HepG2 (cell line): ENCODE measurements at regions not wholly inside any gene's neighbourhood (a gene's known extent, or its start where the extent isn't known, plus 50 kb on each side); places are given as distances from the start of the nearest gene placed in this dataset.
"Not testable (repeated sequence)": the region's sequence is repeated elsewhere in the genome, so short reads cannot be mapped to it uniquely, and the experiment has no call there.

ENCODE experiments used
- DMAP1 ChIP-seq: IDR thresholded peaks from 2 replicates; pipeline ENCODE4 v1.6.1; 2016
- DNMT1 ChIP-seq: sonication (generic); formaldehyde crosslinking; IDR thresholded peaks from 2 replicates; pipeline ENCODE4 v1.5.1; 2020; ENCODE audit warnings: mild to moderate bottlenecking, missing genetic modification reagents
- HDAC2 ChIP-seq: sonication (generic); formaldehyde crosslinking; IDR thresholded peaks from 2 replicates; pipeline ENCODE4 v1.4.0; 2020; ENCODE audit warnings: missing genetic modification reagents
- KLF12 ChIP-seq: sonication (generic); formaldehyde crosslinking; IDR thresholded peaks from 2 replicates; pipeline ENCODE4 v1.4.0; 2020; ENCODE audit warnings: missing genetic modification reagents, borderline replicate concordance
- LCORL ChIP-seq, 2 experiments: fragments of 450-650 bp in 1 of 2; sonication (generic) in 1 of 2; formaldehyde crosslinking in 1 of 2; IDR thresholded peaks; 2 replicates each; pipeline versions ENCODE4 v1.5.0 to v1.6.1; 2017 to 2020; ENCODE audit warnings: antibody characterized with exemption in 1 of 2, missing genetic modification reagents in 1 of 2
- RAD21 ChIP-seq: fragments of 450-650 bp; formaldehyde crosslinking; IDR thresholded peaks from 2 replicates; pipeline ENCODE4 v1.5.0; 2020; ENCODE audit warnings: mild to moderate bottlenecking
- SKI ChIP-seq: fragments of 450-650 bp; IDR thresholded peaks from one replicate; pipeline ENCODE4 v1.6.1; 2018; ENCODE audit warnings: mild to moderate bottlenecking; ENCODE audit not compliant: partially characterized antibody
- ZFP41 ChIP-seq: sonication (generic); formaldehyde crosslinking; IDR thresholded peaks from 2 replicates; pipeline ENCODE4 v1.4.0; 2020; ENCODE audit warnings: mild to moderate bottlenecking, missing genetic modification reagents, borderline replicate concordance
- ZFY ChIP-seq: sonication (generic); formaldehyde crosslinking; IDR thresholded peaks from 2 replicates; pipeline ENCODE4 v1.4.0; 2020; ENCODE audit warnings: missing genetic modification reagents
- ZNF331 ChIP-seq: sonication (generic); formaldehyde crosslinking; IDR thresholded peaks from 2 replicates; pipeline ENCODE4 v1.4.0; 2020; ENCODE audit warnings: missing genetic modification reagents
- ZNF552 ChIP-seq: sonication (generic); formaldehyde crosslinking; IDR thresholded peaks from 2 replicates; pipeline ENCODE4 v1.9.0; 2022; ENCODE audit warnings: missing genetic modification reagents, mild to moderate bottlenecking, borderline replicate concordance
- ZNF564 ChIP-seq: sonication (generic); formaldehyde crosslinking; IDR thresholded peaks from 2 replicates; pipeline ENCODE4 v1.8.1; 2023; ENCODE audit warnings: mild to moderate bottlenecking, missing genetic modification reagents
- ZNF777 ChIP-seq: sonication (generic); formaldehyde crosslinking; IDR thresholded peaks from 2 replicates; pipeline ENCODE4 v1.4.0; 2020; ENCODE audit warnings: missing genetic modification reagents
- ZNF788 ChIP-seq: sonication (generic); formaldehyde crosslinking; IDR thresholded peaks from 2 replicates; pipeline ENCODE4 v1.5.0; 2020; ENCODE audit warnings: mild to moderate bottlenecking, missing genetic modification reagents, borderline replicate concordance
- TF ChIP-seq, protein P1 (sequence below): sonication (generic); formaldehyde crosslinking; IDR thresholded peaks from 2 replicates; pipeline ENCODE4 v1.4.0; 2020; ENCODE audit warnings: missing genetic modification reagents
- TF ChIP-seq, protein P2 (sequence below): sonication (generic); formaldehyde crosslinking; IDR thresholded peaks from 2 replicates; pipeline ENCODE4 v1.5.0; 2020; ENCODE audit warnings: missing genetic modification reagents, mild to moderate bottlenecking, borderline replicate concordance
- TF ChIP-seq, protein P3 (sequence below): sonication (generic); formaldehyde crosslinking; IDR thresholded peaks from 2 replicates; pipeline ENCODE4 v1.4.0; 2020; ENCODE audit warnings: mild to moderate bottlenecking, missing genetic modification reagents
- TF ChIP-seq, protein P4 (sequence below): IDR thresholded peaks from 2 replicates; pipeline ENCODE4 v1.4.0; 2020; ENCODE audit warnings: mild to moderate bottlenecking, missing genetic modification reagents
- TF ChIP-seq, protein P5 (sequence below): sonication (generic); formaldehyde crosslinking; IDR thresholded peaks from 2 replicates; pipeline ENCODE4 v1.4.0; 2020; ENCODE audit warnings: missing genetic modification reagents

DNA sequence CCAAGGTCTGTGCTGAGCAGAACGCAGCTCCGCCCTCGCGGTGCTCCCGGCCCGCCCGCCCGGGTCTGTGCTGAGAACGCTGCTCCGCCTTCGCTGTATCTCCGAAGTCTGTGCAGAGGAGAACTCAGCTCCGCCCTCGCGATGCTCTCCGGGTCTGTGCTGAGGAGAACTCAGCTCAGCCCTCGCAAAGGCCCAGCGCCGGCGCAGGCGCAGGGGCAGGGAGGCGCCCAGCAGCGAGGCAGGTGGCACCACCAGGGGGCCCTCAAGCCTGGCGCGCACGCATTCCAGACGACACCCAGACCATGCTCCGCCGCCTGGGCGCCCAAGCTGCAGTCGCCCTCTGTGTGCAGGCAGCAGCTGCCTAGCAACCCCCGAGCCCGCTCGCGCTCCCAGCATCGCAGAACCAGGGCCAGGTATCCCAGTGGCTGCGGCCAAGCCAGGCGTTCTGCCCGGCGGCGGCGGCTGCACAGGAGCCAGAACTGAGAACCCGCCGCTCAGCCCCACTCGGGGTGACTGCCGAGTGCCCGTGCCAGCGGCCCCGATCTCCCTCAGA lies 672.1 kb upstream of the DEFB115 start (continued):
- TF ChIP-seq, protein P1, sequence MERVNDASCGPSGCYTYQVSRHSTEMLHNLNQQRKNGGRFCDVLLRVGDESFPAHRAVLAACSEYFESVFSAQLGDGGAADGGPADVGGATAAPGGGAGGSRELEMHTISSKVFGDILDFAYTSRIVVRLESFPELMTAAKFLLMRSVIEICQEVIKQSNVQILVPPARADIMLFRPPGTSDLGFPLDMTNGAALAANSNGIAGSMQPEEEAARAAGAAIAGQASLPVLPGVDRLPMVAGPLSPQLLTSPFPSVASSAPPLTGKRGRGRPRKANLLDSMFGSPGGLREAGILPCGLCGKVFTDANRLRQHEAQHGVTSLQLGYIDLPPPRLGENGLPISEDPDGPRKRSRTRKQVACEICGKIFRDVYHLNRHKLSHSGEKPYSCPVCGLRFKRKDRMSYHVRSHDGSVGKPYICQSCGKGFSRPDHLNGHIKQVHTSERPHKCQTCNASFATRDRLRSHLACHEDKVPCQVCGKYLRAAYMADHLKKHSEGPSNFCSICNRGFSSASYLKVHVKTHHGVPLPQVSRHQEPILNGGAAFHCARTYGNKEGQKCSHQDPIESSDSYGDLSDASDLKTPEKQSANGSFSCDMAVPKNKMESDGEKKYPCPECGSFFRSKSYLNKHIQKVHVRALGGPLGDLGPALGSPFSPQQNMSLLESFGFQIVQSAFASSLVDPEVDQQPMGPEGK = 0 out of 2 replicates have a peak, but pooled peaks have one; percentile 25
- TF ChIP-seq RAD21 (CRISPR knock-in tag) (peak; percentile 72; the same call in 1 of the 2 replicates), ZNF777 (CRISPR knock-in tag) (peak; percentile 80), ZFY (CRISPR knock-in tag) (peak; percentile 43; the same call in 1 of the 2 replicates), HDAC2 (CRISPR knock-in tag) (peak; percentile 39; the same call in 1 of the 2 replicates), DNMT1 (peak; percentile 73; the same call in 1 of the 2 replicates), ZFP41 (CRISPR knock-in tag) (0 out of 2 replicates have a peak, but pooled peaks have one; percentile 29), ZNF564 (0 out of 2 replicates have a peak, but pooled peaks have one; percentile 58), ZNF552 (CRISPR knock-in tag) (0 out of 2 replicates have a peak, but pooled peaks have one; percentile 54), ZNF331 (CRISPR knock-in tag) (peak; percentile 53; the same call in 1 of the 2 replicates), LCORL (CRISPR knock-in tag; IDR thresholded peaks at IDR 0.05) (peak; percentile 57; the same call in 1 of the 2 replicates), DMAP1 (CRISPR knock-in tag) (0 out of 2 replicates have a peak, but pooled peaks have one; percentile 31), KLF12 (CRISPR knock-in tag) (0 out of 2 replicates have a peak, but pooled peaks have one; percentile 41), SKI (peak; percentile 89), ZNF788 (peak; percentile 57; the same call in 1 of the 2 replicates)
- TF ChIP-seq, protein P2, sequence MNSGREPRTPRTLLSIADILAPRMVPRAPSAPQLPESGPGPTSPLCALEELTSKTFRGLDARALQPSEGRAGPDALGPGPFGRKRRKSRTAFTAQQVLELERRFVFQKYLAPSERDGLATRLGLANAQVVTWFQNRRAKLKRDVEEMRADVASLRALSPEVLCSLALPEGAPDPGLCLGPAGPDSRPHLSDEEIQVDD (CRISPR knock-in tag) = peak; percentile 50; the same call in 1 of the 2 replicates
- TF ChIP-seq, protein P3, sequence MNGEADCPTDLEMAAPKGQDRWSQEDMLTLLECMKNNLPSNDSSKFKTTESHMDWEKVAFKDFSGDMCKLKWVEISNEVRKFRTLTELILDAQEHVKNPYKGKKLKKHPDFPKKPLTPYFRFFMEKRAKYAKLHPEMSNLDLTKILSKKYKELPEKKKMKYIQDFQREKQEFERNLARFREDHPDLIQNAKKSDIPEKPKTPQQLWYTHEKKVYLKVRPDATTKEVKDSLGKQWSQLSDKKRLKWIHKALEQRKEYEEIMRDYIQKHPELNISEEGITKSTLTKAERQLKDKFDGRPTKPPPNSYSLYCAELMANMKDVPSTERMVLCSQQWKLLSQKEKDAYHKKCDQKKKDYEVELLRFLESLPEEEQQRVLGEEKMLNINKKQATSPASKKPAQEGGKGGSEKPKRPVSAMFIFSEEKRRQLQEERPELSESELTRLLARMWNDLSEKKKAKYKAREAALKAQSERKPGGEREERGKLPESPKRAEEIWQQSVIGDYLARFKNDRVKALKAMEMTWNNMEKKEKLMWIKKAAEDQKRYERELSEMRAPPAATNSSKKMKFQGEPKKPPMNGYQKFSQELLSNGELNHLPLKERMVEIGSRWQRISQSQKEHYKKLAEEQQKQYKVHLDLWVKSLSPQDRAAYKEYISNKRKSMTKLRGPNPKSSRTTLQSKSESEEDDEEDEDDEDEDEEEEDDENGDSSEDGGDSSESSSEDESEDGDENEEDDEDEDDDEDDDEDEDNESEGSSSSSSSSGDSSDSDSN (CRISPR knock-in tag) = peak; percentile 82
- not testable (repeated sequence) for TF ChIP-seq LCORL (IDR thresholded peaks at IDR 0.05)
- TF ChIP-seq, protein P4, sequence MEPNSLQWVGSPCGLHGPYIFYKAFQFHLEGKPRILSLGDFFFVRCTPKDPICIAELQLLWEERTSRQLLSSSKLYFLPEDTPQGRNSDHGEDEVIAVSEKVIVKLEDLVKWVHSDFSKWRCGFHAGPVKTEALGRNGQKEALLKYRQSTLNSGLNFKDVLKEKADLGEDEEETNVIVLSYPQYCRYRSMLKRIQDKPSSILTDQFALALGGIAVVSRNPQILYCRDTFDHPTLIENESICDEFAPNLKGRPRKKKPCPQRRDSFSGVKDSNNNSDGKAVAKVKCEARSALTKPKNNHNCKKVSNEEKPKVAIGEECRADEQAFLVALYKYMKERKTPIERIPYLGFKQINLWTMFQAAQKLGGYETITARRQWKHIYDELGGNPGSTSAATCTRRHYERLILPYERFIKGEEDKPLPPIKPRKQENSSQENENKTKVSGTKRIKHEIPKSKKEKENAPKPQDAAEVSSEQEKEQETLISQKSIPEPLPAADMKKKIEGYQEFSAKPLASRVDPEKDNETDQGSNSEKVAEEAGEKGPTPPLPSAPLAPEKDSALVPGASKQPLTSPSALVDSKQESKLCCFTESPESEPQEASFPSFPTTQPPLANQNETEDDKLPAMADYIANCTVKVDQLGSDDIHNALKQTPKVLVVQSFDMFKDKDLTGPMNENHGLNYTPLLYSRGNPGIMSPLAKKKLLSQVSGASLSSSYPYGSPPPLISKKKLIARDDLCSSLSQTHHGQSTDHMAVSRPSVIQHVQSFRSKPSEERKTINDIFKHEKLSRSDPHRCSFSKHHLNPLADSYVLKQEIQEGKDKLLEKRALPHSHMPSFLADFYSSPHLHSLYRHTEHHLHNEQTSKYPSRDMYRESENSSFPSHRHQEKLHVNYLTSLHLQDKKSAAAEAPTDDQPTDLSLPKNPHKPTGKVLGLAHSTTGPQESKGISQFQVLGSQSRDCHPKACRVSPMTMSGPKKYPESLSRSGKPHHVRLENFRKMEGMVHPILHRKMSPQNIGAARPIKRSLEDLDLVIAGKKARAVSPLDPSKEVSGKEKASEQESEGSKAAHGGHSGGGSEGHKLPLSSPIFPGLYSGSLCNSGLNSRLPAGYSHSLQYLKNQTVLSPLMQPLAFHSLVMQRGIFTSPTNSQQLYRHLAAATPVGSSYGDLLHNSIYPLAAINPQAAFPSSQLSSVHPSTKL (CRISPR knock-in tag) = peak; percentile 51
- TF ChIP-seq, protein P5, sequence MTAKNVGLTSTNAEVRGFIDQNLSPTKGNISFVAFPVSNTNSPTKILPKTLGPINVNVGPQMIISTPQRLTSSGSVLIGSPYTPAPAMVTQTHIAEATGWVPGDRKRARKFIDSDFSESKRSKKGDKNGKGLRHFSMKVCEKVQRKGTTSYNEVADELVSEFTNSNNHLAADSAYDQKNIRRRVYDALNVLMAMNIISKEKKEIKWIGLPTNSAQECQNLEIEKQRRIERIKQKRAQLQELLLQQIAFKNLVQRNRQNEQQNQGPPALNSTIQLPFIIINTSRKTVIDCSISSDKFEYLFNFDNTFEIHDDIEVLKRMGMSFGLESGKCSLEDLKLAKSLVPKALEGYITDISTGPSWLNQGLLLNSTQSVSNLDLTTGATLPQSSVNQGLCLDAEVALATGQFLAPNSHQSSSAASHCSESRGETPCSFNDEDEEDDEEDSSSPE (CRISPR knock-in tag) = peak; percentile 52; the same call in 1 of the 2 replicates
